ENCODE measurements at regions not wholly inside any gene's neighbourhood (a gene's known extent, or its start where the extent isn't known, plus 50 kb on each side); places are given as distances from the start of the nearest gene placed in this dataset.

DNA sequence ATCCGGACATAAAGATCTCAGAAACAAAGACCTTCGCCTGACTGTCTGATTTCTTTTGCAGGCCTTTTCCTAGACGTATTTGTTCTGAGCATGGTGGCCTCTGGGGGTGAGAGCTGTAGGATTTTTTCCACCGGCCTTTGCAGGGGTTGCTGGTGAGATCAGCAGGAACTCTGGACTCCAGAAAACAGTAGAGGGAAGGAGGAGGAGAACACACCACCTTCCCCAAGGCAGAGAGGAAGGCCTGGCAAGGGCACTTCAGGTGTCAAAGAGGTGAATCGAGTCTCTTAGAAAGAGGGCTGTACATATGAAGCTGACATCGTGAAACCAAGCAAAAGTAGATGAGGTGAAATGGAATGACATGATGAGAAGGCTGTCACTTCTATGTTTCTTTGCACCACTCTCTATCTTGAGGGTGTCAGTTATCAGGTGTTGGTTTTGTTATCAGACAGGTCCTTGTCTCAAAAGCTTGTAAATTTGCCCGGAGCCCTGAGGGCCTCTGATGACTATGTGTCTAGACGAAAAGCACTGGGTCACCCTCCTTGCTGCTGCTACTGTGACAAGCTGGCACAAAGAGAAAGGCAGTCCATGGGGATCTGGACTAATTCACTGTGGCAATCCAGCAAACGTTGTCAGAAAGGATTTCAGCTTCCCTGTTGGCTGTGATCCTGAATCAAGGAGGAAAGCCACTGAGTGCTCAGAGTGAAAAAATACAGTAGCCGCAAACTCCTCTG is 91.3 kb upstream of the MAP3K7 start (continued):
- TF ChIP-seq, protein P1, sequence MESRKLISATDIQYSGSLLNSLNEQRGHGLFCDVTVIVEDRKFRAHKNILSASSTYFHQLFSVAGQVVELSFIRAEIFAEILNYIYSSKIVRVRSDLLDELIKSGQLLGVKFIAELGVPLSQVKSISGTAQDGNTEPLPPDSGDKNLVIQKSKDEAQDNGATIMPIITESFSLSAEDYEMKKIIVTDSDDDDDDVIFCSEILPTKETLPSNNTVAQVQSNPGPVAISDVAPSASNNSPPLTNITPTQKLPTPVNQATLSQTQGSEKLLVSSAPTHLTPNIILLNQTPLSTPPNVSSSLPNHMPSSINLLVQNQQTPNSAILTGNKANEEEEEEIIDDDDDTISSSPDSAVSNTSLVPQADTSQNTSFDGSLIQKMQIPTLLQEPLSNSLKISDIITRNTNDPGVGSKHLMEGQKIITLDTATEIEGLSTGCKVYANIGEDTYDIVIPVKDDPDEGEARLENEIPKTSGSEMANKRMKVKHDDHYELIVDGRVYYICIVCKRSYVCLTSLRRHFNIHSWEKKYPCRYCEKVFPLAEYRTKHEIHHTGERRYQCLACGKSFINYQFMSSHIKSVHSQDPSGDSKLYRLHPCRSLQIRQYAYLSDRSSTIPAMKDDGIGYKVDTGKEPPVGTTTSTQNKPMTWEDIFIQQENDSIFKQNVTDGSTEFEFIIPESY (IDR thresholded peaks at IDR 0.05) = no peak
- TF ChIP-seq JUND (IDR thresholded peaks at IDR 0.05) (no peak), EGR1 (IDR thresholded peaks at IDR 0.05; ENCODE audit: low read depth in 2 of 2) (no peak), HNF4G (IDR thresholded peaks at IDR 0.05) (no peak), FOXA1 (IDR thresholded peaks at IDR 0.05) (no peak), NR2F2 (IDR thresholded peaks at IDR 0.05) (no peak), FOXA2 (IDR thresholded peaks at IDR 0.05) (no peak), YY1 (IDR thresholded peaks at IDR 0.05) (no peak), HNF4A (conservative IDR thresholded peaks at IDR 0.05) (no peak)

DNA sequence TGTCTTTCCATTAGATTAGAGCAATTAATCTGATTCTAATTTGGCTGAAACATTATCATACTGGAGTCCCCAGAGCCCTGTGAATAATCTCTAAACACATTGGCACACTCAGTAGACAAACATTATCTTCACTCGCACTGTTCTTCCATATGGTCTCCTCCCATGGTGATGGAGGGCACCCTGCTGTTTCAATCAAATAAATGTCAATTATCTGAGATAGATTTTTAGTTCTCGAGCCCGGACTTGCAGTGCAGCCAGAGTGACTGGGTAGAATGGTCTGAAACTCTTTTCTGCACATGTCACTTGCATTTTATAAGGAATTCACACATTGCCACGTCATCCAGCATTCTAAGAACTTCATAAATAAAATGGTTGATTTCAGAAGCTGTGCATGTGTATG is 90.6 kb upstream of the MAP3K7 start:
- Histone ChIP-seq H3K9me3 (ENCODE audit: control insufficient read depth in 4 of 4, low read length in 3 of 4) (no peaks in the 10 kb centered on the region), H3K27ac (ENCODE audit: low read depth in 1 of 2, low read length in 2 of 2) (no peak overlapping the region), H3K36me3 (ENCODE audit: control insufficient read depth in 4 of 4, insufficient read depth in 3 of 4, low read depth in 1 of 4, low read length in 3 of 4) (no peaks in the 10 kb centered on the region), H3K9ac (ENCODE audit: low read depth in 1 of 2, low read length in 2 of 2) (no peak overlapping the region), H3K4me1 (ENCODE audit: control insufficient read depth in 4 of 4, insufficient read depth in 4 of 4, low read length in 3 of 4) (no peaks in the 10 kb centered on the region), H3K27me3 (ENCODE audit: control insufficient read depth in 4 of 4, insufficient read depth in 4 of 4, low read length in 3 of 4) (peaks cover 0 to 2% (median 0%) of the 10 kb centered on the region in 4 donors), H3K4me3 (ENCODE audit: low read depth in 1 of 3, low read length in 3 of 3) (no peak overlapping the region)
- 51% methylated on average over 4 of the region's 4 CpGs for WGBS
- TF ChIP-seq, protein P2, sequence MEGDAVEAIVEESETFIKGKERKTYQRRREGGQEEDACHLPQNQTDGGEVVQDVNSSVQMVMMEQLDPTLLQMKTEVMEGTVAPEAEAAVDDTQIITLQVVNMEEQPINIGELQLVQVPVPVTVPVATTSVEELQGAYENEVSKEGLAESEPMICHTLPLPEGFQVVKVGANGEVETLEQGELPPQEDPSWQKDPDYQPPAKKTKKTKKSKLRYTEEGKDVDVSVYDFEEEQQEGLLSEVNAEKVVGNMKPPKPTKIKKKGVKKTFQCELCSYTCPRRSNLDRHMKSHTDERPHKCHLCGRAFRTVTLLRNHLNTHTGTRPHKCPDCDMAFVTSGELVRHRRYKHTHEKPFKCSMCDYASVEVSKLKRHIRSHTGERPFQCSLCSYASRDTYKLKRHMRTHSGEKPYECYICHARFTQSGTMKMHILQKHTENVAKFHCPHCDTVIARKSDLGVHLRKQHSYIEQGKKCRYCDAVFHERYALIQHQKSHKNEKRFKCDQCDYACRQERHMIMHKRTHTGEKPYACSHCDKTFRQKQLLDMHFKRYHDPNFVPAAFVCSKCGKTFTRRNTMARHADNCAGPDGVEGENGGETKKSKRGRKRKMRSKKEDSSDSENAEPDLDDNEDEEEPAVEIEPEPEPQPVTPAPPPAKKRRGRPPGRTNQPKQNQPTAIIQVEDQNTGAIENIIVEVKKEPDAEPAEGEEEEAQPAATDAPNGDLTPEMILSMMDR (IDR thresholded peaks at IDR 0.05; ENCODE audit: low read depth, low read length, missing input control) = no peak
- TF ChIP-seq, protein P1 (IDR thresholded peaks at IDR 0.05) = no peak
- no peak for TF ChIP-seq SP1 (IDR thresholded peaks at IDR 0.05)
- TF ChIP-seq, protein P3, sequence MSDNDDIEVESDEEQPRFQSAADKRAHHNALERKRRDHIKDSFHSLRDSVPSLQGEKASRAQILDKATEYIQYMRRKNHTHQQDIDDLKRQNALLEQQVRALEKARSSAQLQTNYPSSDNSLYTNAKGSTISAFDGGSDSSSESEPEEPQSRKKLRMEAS (IDR thresholded peaks at IDR 0.05) = no peak
- no peak for TF ChIP-seq FOXA1 (IDR thresholded peaks at IDR 0.05)
- no peak for TF ChIP-seq EGR1 (IDR thresholded peaks at IDR 0.05; ENCODE audit: low read depth in 2 of 2)
- TF ChIP-seq RXRA (IDR thresholded peaks at IDR 0.05) = no peak
- TF ChIP-seq JUND (IDR thresholded peaks at IDR 0.05) = no peak
- no peak for TF ChIP-seq HNF4A (conservative IDR thresholded peaks at IDR 0.05)
- TF ChIP-seq HNF4G (IDR thresholded peaks at IDR 0.05) = no peak
- TF ChIP-seq, protein P4, sequence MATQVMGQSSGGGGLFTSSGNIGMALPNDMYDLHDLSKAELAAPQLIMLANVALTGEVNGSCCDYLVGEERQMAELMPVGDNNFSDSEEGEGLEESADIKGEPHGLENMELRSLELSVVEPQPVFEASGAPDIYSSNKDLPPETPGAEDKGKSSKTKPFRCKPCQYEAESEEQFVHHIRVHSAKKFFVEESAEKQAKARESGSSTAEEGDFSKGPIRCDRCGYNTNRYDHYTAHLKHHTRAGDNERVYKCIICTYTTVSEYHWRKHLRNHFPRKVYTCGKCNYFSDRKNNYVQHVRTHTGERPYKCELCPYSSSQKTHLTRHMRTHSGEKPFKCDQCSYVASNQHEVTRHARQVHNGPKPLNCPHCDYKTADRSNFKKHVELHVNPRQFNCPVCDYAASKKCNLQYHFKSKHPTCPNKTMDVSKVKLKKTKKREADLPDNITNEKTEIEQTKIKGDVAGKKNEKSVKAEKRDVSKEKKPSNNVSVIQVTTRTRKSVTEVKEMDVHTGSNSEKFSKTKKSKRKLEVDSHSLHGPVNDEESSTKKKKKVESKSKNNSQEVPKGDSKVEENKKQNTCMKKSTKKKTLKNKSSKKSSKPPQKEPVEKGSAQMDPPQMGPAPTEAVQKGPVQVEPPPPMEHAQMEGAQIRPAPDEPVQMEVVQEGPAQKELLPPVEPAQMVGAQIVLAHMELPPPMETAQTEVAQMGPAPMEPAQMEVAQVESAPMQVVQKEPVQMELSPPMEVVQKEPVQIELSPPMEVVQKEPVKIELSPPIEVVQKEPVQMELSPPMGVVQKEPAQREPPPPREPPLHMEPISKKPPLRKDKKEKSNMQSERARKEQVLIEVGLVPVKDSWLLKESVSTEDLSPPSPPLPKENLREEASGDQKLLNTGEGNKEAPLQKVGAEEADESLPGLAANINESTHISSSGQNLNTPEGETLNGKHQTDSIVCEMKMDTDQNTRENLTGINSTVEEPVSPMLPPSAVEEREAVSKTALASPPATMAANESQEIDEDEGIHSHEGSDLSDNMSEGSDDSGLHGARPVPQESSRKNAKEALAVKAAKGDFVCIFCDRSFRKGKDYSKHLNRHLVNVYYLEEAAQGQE (IDR thresholded peaks at IDR 0.05) = no peak
- TF ChIP-seq TAF1 (conservative IDR thresholded peaks at IDR 0.05) = no peak
- no peak for TF ChIP-seq RAD21 (IDR thresholded peaks at IDR 0.05)
- TF ChIP-seq FOXA2 (IDR thresholded peaks at IDR 0.05) = no peak
- TF ChIP-seq, protein P5, sequence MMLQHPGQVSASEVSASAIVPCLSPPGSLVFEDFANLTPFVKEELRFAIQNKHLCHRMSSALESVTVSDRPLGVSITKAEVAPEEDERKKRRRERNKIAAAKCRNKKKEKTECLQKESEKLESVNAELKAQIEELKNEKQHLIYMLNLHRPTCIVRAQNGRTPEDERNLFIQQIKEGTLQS (IDR thresholded peaks at IDR 0.05) = no peak
- no peak for TF ChIP-seq GABPA (IDR thresholded peaks at IDR 0.05 in 1 of 2, conservative IDR thresholded peaks at IDR 0.05 in 1 of 2)
- TF ChIP-seq NR2F2 (IDR thresholded peaks at IDR 0.05) = no peak
- TF ChIP-seq YY1 (IDR thresholded peaks at IDR 0.05) = no peak
- DNase-seq (ENCODE audit: low spot score) = no peak

Measured in liver (tissue), 8 donors.